Panc1 (cell line): ENCODE measurements at regions not wholly inside any gene's neighbourhood (a gene's known extent, or its start where the extent isn't known, plus 50 kb on each side); places are given as distances from the start of the nearest gene placed in this dataset.

Source experiments
- ATAC-seq: fragments of 200-7000 bp; cut with Tn5 transposase; 2 replicates; pipeline ENCODE4 v1.9.1; 2020; ENCODE audit warnings: mild to moderate bottlenecking, moderate library complexity
- BruUV-seq: library from RNA; stranded (reverse); fragments of 400-500 nt; replicated peaks from 2 replicates; lab custom pipeline; 2021; lab: Mats Ljungman, UMichigan
- CTCF ChIA-PET: fragments of 300-600 bp; sonication (Branson Sonifier 250); formaldehyde crosslinking; loops from one replicate; lab custom pipeline; 2022; ENCODE audit warnings: antibody characterized with exemption; lab: Charles Lee
- POLR2A ChIA-PET: fragments of 300-600 bp; sonication (Branson Sonifier 250); formaldehyde crosslinking; loops from one replicate; lab custom pipeline; 2022; ENCODE audit warnings: antibody characterized with exemption; lab: Charles Lee
- DNase-seq: peaks from one replicate; pipeline ENCODE4 v3.0.0-alpha.2; 2010; ENCODE audit warnings: low read depth, low spot score
- H3K27ac ChIP-seq: 2 replicates; pipeline ENCODE4 v1.5.1; 2011; ENCODE audit warnings: mild to moderate bottlenecking, low read length, inconsistent platforms
- H3K27me3 ChIP-seq: fragments of 200-500 bp; sonication (Bioruptor generic); 2 replicates; pipeline ENCODE4 v1.6.0; 2014; ENCODE audit warnings: low read length, inconsistent platforms; ENCODE audit not compliant: control insufficient read depth, insufficient read depth
- H3K36me3 ChIP-seq: fragments of 200-500 bp; sonication (Bioruptor generic); 2 replicates; pipeline ENCODE4 v1.5.1; 2014; ENCODE audit warnings: inconsistent platforms, mild to moderate bottlenecking, low read length, moderate library complexity; ENCODE audit not compliant: control insufficient read depth, insufficient read depth
- H3K4me1 ChIP-seq: 2 replicates; pipeline ENCODE4 v1.5.1; 2011; ENCODE audit warnings: inconsistent platforms, mild to moderate bottlenecking, low read length, moderate library complexity; ENCODE audit not compliant: control insufficient read depth, insufficient read depth
- H3K4me3 ChIP-seq, 2 experiments: 2 replicates each; pipeline ENCODE4 v1.5.1; 2011 to 2012; ENCODE audit warnings: low read depth in 2 of 2, low read length in 2 of 2, mild to moderate bottlenecking in 2 of 2, inconsistent platforms in 1 of 2, moderate library complexity in 1 of 2
- H3K9me3 ChIP-seq: fragments of 200-500 bp; sonication (Bioruptor generic); 2 replicates; pipeline ENCODE4 v1.5.1; 2014; ENCODE audit warnings: low read depth, mild to moderate bottlenecking, inconsistent platforms, low read length, moderate library complexity; ENCODE audit not compliant: control insufficient read depth, insufficient read depth
- CTCF ChIP-seq: fragments of 450-650 bp; IDR thresholded peaks from 2 replicates; pipeline ENCODE4 v1.5.1; 2017; ENCODE audit warnings: mild to moderate bottlenecking
- POLR2AphosphoS5 ChIP-seq: IDR thresholded peaks from 2 replicates; pipeline ENCODE4 v1.6.1; 2012; ENCODE audit warnings: mild to moderate bottlenecking, low read depth, low read length, moderate library complexity
- SIN3A ChIP-seq: IDR thresholded peaks from 2 replicates; pipeline ENCODE4 v1.6.1; 2012; ENCODE audit warnings: low read depth, mild to moderate bottlenecking, low read length, moderate library complexity, borderline replicate concordance; ENCODE audit not compliant: insufficient read depth
- TCF7L2 ChIP-seq: IDR thresholded peaks from 2 replicates; pipeline ENCODE4 v1.6.1; 2011; ENCODE audit warnings: mild to moderate bottlenecking, low read depth, low read length, inconsistent platforms
- in situ Hi-C: cut with HindIII; loops from 2 replicates; pipeline ENCODE4 v1.10.0; 2016; ENCODE audit warnings: low sequenced_read_pairs, low pct_unique_long_range_greater_than_20kb
- intact Hi-C: fragments of 100-400 bp; cut with micrococcal nuclease; formaldehyde crosslinking; loops from one replicate; pipeline ENCODE4 v1.10.0; 2022; ENCODE audit not compliant: unreplicated experiment
- TF ChIP-seq, protein P1 (sequence below), 2 experiments: IDR thresholded peaks; 2 replicates each; pipeline ENCODE4 v1.6.1; 2011 to 2012; ENCODE audit warnings: low read depth in 2 of 2, control low read depth in 1 of 2, low read length in 1 of 2, mild to moderate bottlenecking in 1 of 2, moderate library complexity in 1 of 2; ENCODE audit not compliant: insufficient read depth in 1 of 2

DNA sequence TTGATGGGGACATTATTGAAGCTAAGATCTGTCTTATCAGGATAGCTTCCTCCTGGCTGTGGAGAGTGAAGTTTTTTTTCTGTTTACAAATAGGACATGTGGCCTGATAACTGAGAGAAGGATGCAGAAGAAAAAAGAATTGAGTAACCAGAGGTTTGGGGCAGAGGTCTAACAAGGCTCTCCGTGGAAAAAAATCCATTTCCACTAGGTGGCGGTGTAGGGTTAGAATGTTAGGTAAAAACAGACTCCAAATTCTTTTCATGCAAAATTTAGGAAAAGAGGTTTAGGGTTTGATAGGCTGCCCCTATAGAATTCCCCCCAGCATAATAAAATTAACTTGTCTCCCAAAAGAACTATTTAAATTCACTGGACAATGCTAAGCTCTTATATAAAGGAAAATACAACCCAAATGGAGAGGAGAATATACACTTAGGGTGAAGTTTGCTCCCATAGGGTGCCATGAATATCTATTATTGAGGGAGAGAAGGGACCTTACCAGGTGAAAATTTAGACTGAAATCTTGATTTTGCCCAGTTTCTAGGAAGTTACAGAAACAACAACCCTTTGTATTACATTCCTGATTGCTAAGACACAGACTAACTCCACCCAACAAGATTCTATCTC is 1560.4 kb downstream of the OTOL1 start:
- ChIA-PET POLR2A (no interaction called here), CTCF (no interaction called here)
- no TSS peak for BruUV-seq
- in situ Hi-C loops (no loop called here), intact Hi-C loops (loop anchor here (10.0 kb wide), 1 partner anchor 1492 kb away; no protein-coding TSS in a partner anchor)
- DNase-seq (peak; percentile 22), ATAC-seq (no peak)
- Histone ChIP-seq H3K9me3 (no peaks in the 10 kb centered on the region), H3K27ac (no peak overlapping the region), H3K4me3 (no peak overlapping the region), H3K27me3 (no peaks in the 10 kb centered on the region), H3K36me3 (no peaks in the 10 kb centered on the region), H3K4me1 (no peaks in the 10 kb centered on the region)
- TF ChIP-seq TCF7L2 (no peak), CTCF (peak; percentile 67; the same call in 1 of the 2 replicates), POLR2AphosphoS5 (no peak)
- TF ChIP-seq, protein P1, sequence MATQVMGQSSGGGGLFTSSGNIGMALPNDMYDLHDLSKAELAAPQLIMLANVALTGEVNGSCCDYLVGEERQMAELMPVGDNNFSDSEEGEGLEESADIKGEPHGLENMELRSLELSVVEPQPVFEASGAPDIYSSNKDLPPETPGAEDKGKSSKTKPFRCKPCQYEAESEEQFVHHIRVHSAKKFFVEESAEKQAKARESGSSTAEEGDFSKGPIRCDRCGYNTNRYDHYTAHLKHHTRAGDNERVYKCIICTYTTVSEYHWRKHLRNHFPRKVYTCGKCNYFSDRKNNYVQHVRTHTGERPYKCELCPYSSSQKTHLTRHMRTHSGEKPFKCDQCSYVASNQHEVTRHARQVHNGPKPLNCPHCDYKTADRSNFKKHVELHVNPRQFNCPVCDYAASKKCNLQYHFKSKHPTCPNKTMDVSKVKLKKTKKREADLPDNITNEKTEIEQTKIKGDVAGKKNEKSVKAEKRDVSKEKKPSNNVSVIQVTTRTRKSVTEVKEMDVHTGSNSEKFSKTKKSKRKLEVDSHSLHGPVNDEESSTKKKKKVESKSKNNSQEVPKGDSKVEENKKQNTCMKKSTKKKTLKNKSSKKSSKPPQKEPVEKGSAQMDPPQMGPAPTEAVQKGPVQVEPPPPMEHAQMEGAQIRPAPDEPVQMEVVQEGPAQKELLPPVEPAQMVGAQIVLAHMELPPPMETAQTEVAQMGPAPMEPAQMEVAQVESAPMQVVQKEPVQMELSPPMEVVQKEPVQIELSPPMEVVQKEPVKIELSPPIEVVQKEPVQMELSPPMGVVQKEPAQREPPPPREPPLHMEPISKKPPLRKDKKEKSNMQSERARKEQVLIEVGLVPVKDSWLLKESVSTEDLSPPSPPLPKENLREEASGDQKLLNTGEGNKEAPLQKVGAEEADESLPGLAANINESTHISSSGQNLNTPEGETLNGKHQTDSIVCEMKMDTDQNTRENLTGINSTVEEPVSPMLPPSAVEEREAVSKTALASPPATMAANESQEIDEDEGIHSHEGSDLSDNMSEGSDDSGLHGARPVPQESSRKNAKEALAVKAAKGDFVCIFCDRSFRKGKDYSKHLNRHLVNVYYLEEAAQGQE (IDR thresholded peaks at IDR 0.05; ENCODE audit: insufficient read depth in 1 of 2, low read depth in 2 of 2, low read length in 1 of 2) = no peak

DNA sequence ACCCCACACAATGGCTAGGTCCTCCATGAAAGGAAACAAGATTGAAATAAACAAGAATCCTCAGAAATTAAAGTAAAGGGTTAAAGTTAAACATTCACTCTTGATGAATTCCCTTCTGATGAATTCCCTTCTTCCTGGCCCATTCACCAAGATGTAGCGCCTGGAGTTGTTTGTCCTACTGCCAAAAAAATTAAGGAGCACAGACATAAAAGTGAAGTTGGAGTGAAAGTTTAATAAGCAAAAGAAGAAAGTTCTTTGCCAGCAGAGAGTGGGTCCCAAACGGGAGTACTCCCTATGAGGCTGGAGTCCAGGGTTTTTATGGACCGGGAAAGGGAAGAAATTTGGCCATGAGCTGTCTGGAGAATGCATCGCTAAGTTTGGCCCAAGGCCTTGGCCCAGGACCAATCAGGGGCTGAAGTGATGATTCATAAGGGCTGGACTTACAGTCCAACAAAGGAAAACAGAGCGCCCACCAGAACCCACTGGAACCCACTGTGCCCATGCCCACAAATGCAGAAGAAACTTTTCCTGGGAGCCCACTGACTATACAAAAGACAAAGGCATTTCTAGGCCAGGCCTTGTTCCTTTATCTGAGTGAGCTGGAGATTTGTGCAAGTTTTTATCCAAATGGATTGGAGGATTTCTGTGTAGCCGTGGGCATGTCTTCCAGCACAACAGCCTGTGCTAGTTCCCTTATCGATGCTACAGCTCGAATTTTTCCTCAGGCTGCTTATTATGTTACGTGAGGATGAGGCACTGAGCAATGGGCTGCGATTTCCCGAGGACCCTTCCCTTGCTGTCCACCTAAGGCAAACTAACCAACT is 1561.6 kb downstream of the OTOL1 start:
- Histone ChIP-seq H3K27me3 (no peaks in the 10 kb centered on the region), H3K4me1 (no peaks in the 10 kb centered on the region), H3K9me3 (no peaks in the 10 kb centered on the region), H3K4me3 (no peak overlapping the region), H3K36me3 (no peaks in the 10 kb centered on the region), H3K27ac (no peak overlapping the region)
- no TSS peak for BruUV-seq
- in situ Hi-C loops (no loop called here), intact Hi-C loops (loop anchor here (10.0 kb wide), 1 partner anchor 1493 kb away; no protein-coding TSS in a partner anchor)
- DNase-seq (no peak), ATAC-seq (no peak)
- ChIA-PET CTCF (no interaction called here), POLR2A (no interaction called here)
- TF ChIP-seq POLR2AphosphoS5 = no peak

- ChIA-PET CTCF (no interaction called here), POLR2A (no interaction called here)
- Histone ChIP-seq H3K36me3 (no peaks in the 10 kb centered on the region), H3K9me3 (0 out of 2 replicates have a peak, but pooled peaks cover 8% of the 10 kb centered on the region), H3K27me3 (no peaks in the 10 kb centered on the region), H3K27ac (no peak overlapping the region), H3K4me3 (no peak overlapping the region), H3K4me1 (no peaks in the 10 kb centered on the region)
- no peak for DNase-seq
- intact Hi-C loops = no loop called here
- in situ Hi-C loops = no loop called here
- ATAC-seq = no peak
- no TSS peak for BruUV-seq
- TF ChIP-seq POLR2AphosphoS5 = no peak
- TF ChIP-seq CTCF = no peak
- no peak for TF ChIP-seq SIN3A
- TF ChIP-seq TCF7L2 = no peak
- TF ChIP-seq, protein P1 (IDR thresholded peaks at IDR 0.05; ENCODE audit: insufficient read depth in 1 of 2, low read depth in 2 of 2, low read length in 1 of 2) = no peak
Observed at GRCh38 chr3:163071713-163072112, 1575.1 kb downstream of the OTOL1 start.
